GM12873 (cell line): ENCODE measurements at regions not wholly inside any gene's neighbourhood (a gene's known extent, or its start where the extent isn't known, plus 50 kb on each side); places are given as distances from the start of the nearest gene placed in this dataset.

Source experiments
- TF ChIP-seq, protein P1 (sequence below): IDR thresholded peaks from 2 replicates; pipeline ENCODE4 v1.5.1; 2012; ENCODE audit warnings: low read depth, mild to moderate bottlenecking, moderate library complexity, low read length, control low read depth; ENCODE audit not compliant: insufficient read depth; ENCODE audit errors: missing control alignments

DNA sequence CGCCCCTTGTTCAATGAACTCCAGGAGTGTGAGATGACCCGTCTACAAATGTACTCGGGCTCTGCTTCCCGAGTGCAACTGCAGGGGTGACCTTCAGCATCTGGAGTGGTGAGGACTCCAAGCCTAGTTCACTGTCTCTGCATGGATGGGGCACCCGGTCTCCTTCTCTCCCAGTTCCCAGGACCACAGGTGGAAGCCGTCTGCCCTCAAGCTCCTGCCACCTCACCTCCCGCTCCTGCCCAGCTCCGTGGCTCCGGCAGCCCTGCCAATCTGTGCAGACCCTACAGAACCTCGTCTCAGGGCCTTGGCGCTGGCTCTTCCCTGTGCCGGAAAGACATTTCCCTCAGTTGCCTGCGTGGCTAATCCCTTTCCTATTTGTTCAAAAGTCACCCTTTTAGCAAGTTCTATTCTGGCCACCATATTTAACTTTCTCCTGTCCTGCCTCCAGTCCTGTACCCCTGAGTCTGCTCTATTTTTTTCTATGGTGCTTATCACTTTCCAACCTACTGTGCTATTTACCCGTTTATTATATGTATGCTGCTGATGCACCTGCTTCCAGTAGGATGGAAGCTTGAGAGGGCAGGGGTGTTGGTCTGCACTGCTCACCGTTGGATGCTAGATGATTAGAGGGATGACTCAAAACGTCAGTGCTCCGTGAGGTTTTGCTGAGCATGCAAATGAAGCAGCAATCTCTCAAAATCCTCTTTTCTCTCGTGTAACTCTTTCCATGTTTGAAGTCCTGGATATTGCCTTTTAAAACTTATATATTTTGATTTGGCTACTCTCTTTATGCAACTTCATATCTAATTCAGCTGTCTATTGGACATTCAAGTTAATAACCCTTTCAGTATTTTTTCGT is 641.4 kb downstream of the ACTR3B start:
- TF ChIP-seq, protein P1, sequence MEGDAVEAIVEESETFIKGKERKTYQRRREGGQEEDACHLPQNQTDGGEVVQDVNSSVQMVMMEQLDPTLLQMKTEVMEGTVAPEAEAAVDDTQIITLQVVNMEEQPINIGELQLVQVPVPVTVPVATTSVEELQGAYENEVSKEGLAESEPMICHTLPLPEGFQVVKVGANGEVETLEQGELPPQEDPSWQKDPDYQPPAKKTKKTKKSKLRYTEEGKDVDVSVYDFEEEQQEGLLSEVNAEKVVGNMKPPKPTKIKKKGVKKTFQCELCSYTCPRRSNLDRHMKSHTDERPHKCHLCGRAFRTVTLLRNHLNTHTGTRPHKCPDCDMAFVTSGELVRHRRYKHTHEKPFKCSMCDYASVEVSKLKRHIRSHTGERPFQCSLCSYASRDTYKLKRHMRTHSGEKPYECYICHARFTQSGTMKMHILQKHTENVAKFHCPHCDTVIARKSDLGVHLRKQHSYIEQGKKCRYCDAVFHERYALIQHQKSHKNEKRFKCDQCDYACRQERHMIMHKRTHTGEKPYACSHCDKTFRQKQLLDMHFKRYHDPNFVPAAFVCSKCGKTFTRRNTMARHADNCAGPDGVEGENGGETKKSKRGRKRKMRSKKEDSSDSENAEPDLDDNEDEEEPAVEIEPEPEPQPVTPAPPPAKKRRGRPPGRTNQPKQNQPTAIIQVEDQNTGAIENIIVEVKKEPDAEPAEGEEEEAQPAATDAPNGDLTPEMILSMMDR, result no peak

GRCh38 chr7:153401795-153402720 is 642.5 kb downstream of the ACTR3B start:
- TF ChIP-seq, protein P1, result no peak

GRCh38 chr7:153402721-153403541 is 643.4 kb downstream of the ACTR3B start:
- TF ChIP-seq, protein P1, result no peak

- TF ChIP-seq, protein P1, result no peak
Measured at GRCh38 chr7:153404124-153404523, 644.6 kb downstream of the ACTR3B start.

- TF ChIP-seq, protein P1, result no peak
Measured at GRCh38 chr7:153404781-153405279, 645.3 kb downstream of the ACTR3B start.

- TF ChIP-seq, protein P1, result no peak
Measured at GRCh38 chr7:153405704-153406485, 646.3 kb upstream of the DPP6 start.
